ENCODE measurements at regions not wholly inside any gene's neighbourhood (a gene's known extent, or its start where the extent isn't known, plus 50 kb on each side); places are given as distances from the start of the nearest gene placed in this dataset.

DNA sequence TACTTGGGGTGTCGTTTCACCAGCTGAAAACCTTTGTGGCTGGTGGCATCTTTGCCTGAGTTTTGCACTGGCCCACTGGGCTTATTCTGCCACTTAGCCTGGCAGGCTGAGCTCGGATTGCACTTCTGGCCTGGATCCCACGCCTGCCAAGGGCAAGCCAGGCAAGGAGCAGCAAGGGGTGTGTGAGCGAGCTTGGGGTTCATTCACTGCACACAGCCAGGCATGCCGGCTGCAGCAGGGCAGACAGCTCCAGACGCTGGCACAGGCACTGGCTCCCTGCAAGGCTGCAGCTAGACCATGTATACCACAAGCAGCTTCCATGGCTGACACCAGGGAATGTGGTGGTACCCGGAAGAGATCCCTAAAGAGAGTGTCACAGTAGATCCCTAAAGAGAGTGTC, 476.3 kb downstream of the EPHA5 start:
- H3K4me3 ChIP-seq = no peak overlapping the region
- no peak overlapping the region for H3K27ac ChIP-seq
- intact Hi-C loops (cut with DNase I; ENCODE audit: low total_unique reads) = no loop called here
- H3K4me1 ChIP-seq = no peaks in the 10 kb centered on the region
- TF ChIP-seq POLR2A (IDR thresholded peaks at IDR 0.05) (no peak), POLR2AphosphoS5 (IDR thresholded peaks at IDR 0.05) (no peak)
- TF ChIP-seq, protein P1, sequence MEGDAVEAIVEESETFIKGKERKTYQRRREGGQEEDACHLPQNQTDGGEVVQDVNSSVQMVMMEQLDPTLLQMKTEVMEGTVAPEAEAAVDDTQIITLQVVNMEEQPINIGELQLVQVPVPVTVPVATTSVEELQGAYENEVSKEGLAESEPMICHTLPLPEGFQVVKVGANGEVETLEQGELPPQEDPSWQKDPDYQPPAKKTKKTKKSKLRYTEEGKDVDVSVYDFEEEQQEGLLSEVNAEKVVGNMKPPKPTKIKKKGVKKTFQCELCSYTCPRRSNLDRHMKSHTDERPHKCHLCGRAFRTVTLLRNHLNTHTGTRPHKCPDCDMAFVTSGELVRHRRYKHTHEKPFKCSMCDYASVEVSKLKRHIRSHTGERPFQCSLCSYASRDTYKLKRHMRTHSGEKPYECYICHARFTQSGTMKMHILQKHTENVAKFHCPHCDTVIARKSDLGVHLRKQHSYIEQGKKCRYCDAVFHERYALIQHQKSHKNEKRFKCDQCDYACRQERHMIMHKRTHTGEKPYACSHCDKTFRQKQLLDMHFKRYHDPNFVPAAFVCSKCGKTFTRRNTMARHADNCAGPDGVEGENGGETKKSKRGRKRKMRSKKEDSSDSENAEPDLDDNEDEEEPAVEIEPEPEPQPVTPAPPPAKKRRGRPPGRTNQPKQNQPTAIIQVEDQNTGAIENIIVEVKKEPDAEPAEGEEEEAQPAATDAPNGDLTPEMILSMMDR (IDR thresholded peaks at IDR 0.05) = no peak
- peaks cover 0 to 3% of the 10 kb centered on the region in 2 donors for H3K9me3 ChIP-seq
- no peaks in the 10 kb centered on the region for H3K36me3 ChIP-seq
- DNase-seq (ENCODE audit: low spot score in 2 of 2) = no peak
- H3K27me3 ChIP-seq = no peaks in the 10 kb centered on the region

- no peak for TF ChIP-seq POLR2AphosphoS5 (IDR thresholded peaks at IDR 0.05)
- TF ChIP-seq, protein P1 (IDR thresholded peaks at IDR 0.05) = no peak
- TF ChIP-seq POLR2A (IDR thresholded peaks at IDR 0.05) = no peak
- H3K9me3 ChIP-seq = peaks cover 0 to 3% of the 10 kb centered on the region in 2 donors
- no peak overlapping the region for H3K4me3 ChIP-seq
- H3K27me3 ChIP-seq = no peaks in the 10 kb centered on the region
- no peaks in the 10 kb centered on the region for H3K36me3 ChIP-seq
- H3K27ac ChIP-seq = no peak overlapping the region
- DNase-seq (ENCODE audit: low spot score in 2 of 2) = no peak
- intact Hi-C loops (cut with DNase I; ENCODE audit: low total_unique reads) = no loop called here
- H3K4me1 ChIP-seq = no peaks in the 10 kb centered on the region
These were observed 479.5 kb downstream of the EPHA5 start for GRCh38 chr4:65190780-65191179.

DNA sequence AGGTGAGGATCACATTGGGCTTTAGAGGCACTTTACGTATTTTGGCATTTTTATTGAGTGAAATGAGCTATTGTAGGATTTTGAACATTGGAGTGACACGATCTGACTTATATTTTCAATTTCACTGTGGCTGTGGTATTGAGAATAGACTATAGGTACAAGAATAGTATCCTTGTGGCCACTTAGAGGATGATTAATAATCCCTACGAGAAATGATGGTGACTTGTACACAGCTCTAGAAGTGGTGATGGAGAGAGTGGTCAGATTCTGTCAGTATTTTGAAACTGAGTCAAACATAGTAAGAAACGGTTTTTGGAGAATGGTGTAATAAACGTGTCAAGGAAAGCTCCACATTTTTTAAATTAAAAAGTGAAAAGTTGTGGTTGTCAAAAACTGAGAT, 494.7 kb downstream of the EPHA5 start:
- DNase-seq (ENCODE audit: low spot score in 2 of 2) = no peak

DNA sequence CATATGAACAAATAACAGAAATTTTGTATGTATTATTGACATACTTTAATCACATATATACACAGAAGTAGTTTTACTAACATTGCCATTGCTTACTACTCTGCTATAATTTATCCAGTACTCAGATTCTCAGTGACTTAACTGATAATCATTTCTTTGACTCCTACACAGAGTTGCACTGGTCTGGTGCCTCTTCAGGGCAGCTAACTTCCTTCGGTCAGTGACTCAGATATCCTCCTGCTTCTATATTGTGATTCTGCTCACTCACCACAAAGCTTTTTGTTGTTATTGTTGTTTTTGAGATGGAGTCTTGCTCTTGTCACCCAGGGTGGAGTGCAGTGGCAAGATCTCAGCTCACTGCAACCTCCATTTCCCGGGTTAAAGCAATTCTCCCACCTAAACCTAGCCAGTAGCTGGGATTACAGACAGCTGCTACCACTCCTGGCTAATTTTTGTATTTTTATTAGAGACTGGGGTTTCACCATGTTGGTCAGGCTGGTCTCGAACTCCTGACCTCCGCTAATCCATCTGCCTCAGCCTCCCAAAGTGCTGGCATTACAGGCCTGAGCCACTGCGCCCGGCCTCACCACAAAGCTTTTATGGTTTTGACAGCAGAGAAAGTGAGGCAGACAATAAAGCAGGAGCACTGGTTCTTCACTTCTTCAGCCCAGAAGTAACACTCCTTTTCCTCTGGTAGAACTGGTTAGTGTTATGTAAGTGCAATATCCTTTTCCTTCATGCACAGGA, 499.3 kb downstream of the EPHA5 start:
- Histone ChIP-seq H3K36me3 (no peaks in the 10 kb centered on the region), H3K9me3 (no peaks in the 10 kb centered on the region), H3K27ac (no peak overlapping the region), H3K4me3 (no peak overlapping the region), H3K27me3 (no peaks in the 10 kb centered on the region), H3K4me1 (no peaks in the 10 kb centered on the region)
- intact Hi-C loops (cut with DNase I; ENCODE audit: low total_unique reads) = no loop called here
- TF ChIP-seq POLR2AphosphoS5 (IDR thresholded peaks at IDR 0.05) (no peak), POLR2A (IDR thresholded peaks at IDR 0.05) (no peak)
- TF ChIP-seq, protein P1 (IDR thresholded peaks at IDR 0.05) = no peak
- no peak for DNase-seq (ENCODE audit: low spot score in 2 of 2)

More for the DNA sequence above, 494.7 kb downstream of the EPHA5 start:
- no peak overlapping the region for H3K4me3 ChIP-seq
- intact Hi-C loops (cut with DNase I; ENCODE audit: low total_unique reads) = no loop called here
- no peak for TF ChIP-seq POLR2AphosphoS5 (IDR thresholded peaks at IDR 0.05)
- no peak for TF ChIP-seq POLR2A (IDR thresholded peaks at IDR 0.05)
- TF ChIP-seq, protein P1 (IDR thresholded peaks at IDR 0.05) = no peak
- no peaks in the 10 kb centered on the region for H3K9me3 ChIP-seq
- no peaks in the 10 kb centered on the region for H3K4me1 ChIP-seq
- no peak overlapping the region for H3K27ac ChIP-seq
- no peaks in the 10 kb centered on the region for H3K27me3 ChIP-seq
- H3K36me3 ChIP-seq = no peaks in the 10 kb centered on the region

DNA sequence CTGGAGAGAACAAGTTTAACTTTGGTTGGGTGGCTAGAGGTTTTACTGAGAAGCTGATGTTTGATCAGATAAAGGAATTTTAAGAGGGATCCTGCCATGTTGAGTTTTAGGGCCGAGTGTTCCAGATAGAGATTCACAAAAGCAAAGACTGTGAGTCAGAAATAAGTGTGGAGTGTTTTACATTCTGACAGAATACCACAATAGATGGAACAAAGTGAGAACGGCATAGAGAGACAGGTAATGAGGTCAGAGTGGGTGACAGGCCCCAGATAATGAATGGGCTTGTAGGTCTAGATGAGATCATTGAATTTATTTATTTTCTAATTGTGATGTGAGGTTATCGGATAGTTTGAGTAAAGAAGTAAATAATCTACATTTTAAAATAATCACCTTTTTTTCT, 502.6 kb downstream of the EPHA5 start:
- H3K36me3 ChIP-seq = no peaks in the 10 kb centered on the region
- H3K4me3 ChIP-seq = no peak overlapping the region
- no peaks in the 10 kb centered on the region for H3K9me3 ChIP-seq
- TF ChIP-seq, protein P1 (IDR thresholded peaks at IDR 0.05) = no peak
- TF ChIP-seq POLR2A (IDR thresholded peaks at IDR 0.05) (no peak), POLR2AphosphoS5 (IDR thresholded peaks at IDR 0.05) (no peak)
- no peak for DNase-seq (ENCODE audit: low spot score in 2 of 2)
- no peaks in the 10 kb centered on the region for H3K4me1 ChIP-seq
- H3K27ac ChIP-seq = no peak overlapping the region
- no peaks in the 10 kb centered on the region for H3K27me3 ChIP-seq
- intact Hi-C loops (cut with DNase I; ENCODE audit: low total_unique reads) = no loop called here

Measured in breast epithelium (tissue), 4 donors.